ENCODE measurements at regions not wholly inside any gene's neighbourhood (a gene's known extent, or its start where the extent isn't known, plus 50 kb on each side); places are given as distances from the start of the nearest gene placed in this dataset.
"Not testable (repeated sequence)": the region's sequence is repeated elsewhere in the genome, so short reads cannot be mapped to it uniquely, and the experiment has no call there.

DNA sequence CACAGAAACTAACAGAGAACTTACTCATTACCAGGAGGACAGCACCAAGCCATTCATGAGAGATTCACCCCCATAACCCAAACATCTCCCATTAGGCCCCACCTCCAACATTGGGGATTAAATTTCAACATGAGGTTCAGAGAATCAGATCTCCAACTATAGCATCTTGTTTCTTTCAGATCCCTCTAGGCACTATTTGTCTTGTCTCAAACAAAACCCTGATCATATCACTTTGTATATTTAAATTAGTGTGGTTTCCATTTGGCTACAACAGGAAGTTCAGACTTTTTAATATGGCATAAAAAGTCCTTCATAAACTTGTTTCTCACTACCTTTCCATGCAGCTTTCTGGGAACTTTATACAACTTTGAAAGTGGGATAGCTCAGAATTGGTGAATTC is 699.0 kb upstream of the MIR17HG start:
- DNase-seq (ENCODE audit: extremely low read depth, low read depth), result no peak
- TF ChIP-seq, protein P1, sequence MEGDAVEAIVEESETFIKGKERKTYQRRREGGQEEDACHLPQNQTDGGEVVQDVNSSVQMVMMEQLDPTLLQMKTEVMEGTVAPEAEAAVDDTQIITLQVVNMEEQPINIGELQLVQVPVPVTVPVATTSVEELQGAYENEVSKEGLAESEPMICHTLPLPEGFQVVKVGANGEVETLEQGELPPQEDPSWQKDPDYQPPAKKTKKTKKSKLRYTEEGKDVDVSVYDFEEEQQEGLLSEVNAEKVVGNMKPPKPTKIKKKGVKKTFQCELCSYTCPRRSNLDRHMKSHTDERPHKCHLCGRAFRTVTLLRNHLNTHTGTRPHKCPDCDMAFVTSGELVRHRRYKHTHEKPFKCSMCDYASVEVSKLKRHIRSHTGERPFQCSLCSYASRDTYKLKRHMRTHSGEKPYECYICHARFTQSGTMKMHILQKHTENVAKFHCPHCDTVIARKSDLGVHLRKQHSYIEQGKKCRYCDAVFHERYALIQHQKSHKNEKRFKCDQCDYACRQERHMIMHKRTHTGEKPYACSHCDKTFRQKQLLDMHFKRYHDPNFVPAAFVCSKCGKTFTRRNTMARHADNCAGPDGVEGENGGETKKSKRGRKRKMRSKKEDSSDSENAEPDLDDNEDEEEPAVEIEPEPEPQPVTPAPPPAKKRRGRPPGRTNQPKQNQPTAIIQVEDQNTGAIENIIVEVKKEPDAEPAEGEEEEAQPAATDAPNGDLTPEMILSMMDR (IDR thresholded peaks at IDR 0.05; ENCODE audit: low read depth, low read length), result no peak

DNA sequence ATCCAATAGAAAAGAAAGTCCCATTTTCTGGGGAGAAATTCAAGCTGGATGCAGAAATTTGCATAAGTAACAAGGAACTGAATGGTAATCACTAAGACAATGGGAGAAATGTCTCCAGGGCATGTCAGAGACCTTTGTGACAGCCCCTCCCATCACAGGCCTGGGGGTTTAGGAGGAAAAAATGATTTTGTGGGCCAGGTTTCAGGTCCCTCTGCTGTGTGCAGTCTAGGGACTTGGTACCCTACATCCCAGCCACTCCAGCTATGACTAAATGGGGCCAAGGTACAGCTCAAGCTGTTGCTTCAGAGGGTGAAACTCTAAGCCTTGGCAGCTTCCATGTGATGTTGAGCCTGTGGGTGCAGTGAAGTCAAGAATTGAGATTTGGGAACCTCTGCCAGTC is 695.5 kb upstream of the MIR17HG start:
- TF ChIP-seq, protein P1 (IDR thresholded peaks at IDR 0.05; ENCODE audit: low read depth, low read length), result no peak
- DNase-seq (ENCODE audit: extremely low read depth, low read depth), result no peak

DNA sequence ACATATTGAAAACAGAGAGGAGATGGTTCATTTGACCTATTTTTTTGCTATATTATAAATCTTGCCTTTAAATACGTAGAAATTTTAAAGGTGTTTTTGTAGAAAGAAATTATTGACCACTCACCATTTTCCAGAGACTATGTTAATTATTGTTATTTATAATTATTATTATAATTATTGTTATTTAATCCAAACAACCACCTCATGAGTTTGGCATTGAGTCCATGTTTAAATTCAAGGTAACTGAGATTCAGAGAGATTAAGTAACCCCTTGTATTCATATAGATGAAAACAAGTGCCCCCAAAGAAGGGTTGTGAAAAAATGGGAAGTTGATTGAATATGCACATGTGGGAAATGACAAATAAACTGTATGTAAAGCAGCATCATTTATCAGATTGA is 692.5 kb upstream of the MIR17HG start:
- DNase-seq (ENCODE audit: extremely low read depth, low read depth), result no peak
- TF ChIP-seq, protein P1 (IDR thresholded peaks at IDR 0.05; ENCODE audit: low read depth, low read length), result no peak

DNA sequence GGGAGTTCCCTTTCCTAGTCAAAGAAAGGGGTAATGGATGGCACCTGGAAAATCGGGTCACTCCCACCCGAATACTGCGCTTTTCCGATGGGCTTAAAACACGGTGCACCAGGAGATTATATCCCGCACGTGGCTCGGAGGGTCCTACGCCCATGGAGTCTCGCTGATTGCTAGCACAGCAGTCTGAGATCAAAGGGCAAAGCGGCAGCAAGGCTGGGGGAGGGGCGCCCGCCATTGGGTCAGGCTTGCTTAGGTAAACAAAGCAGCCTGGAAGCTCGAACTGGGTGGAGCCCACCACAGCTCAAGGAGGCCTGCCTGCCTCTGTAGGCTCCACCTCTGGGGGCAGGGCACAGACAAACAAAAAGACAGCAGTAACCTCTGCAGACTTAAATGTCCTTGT is 683.3 kb upstream of the MIR17HG start:
- not testable (repeated sequence) for DNase-seq (ENCODE audit: extremely low read depth, low read depth)

DNA sequence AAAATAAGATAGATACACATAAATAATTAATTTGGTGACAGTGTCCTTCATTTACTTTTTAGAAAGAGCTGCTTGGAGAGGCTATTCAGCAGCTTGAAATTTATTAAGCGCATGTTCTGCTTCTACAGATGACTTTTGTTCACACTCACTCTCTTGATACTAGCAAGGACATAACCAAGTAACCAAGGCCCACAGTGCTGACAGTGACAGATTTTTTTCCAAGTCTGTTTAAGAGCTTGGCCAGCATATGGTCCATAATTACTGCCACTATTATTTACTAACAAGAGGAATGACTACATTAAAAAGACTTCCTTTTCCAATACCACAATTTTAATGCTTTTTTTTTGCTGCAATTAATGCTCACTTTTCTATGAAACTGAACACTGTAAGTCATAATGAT is 673.7 kb upstream of the MIR17HG start:
- TF ChIP-seq, protein P1 (IDR thresholded peaks at IDR 0.05; ENCODE audit: low read depth, low read length), result no peak
- DNase-seq (ENCODE audit: extremely low read depth, low read depth), result no peak

DNA sequence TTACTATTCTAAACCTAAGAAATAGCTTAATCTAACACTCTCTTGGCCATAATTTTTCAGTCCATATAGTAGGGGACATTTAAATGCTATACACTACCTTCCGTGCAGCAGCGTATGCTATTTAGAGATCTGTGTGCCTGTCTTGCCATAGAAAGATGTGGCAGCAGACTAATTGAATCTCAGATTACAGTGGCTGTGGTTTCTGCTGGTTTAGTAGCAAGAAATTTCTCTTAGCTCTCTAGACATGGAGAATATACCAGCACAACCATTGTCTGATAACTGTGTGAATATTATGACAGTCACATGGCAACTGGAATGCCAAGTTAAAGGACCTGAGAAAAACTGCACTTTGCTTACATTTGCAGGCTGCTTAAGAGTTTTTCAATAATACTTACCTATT is 672.4 kb upstream of the MIR17HG start:
- DNase-seq (ENCODE audit: extremely low read depth, low read depth), result no peak
- TF ChIP-seq, protein P1 (IDR thresholded peaks at IDR 0.05; ENCODE audit: low read depth, low read length), result no peak

DNA sequence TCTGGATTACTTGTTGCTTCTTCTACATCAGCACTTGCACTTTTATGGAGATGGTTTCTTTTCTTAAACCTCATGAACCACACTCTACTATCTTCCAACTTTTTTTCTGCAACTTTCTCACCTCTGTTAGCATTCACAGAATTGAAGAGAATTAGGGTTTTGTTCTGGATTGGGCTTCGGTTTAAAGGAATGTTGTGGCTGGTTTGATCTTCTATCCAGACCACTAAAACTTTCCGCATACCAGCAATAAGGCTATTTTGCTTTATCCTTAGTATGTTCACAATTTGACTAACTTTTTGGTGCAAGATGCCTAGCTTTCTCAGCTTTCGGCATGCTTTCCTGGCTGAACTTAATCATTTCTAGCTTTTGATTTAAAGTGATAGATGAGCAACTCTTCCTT is 666.7 kb upstream of the MIR17HG start:
- TF ChIP-seq, protein P1 (IDR thresholded peaks at IDR 0.05; ENCODE audit: low read depth, low read length), result no peak
- no peak for DNase-seq (ENCODE audit: extremely low read depth, low read depth)

DNA sequence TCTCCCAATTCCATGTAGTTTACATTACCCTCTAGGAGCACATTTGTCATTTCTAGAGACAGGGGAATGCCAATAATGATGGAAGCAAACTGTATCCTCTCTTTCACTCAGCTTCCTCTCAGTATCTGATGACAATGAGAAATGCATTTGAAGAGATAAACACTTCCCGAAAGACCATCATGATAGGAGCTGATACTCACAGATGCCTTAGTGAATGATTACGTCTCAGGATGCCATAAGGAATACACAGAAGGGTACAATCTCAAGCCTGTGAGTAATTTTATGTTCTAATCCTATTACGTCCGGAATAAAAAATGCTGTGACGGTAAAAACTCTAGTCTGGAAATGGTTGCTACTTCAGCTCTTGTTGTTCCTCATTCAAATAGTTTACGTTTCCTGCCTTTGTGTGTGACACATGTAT is 663.8 kb upstream of the MIR17HG start:
- no peak for DNase-seq (ENCODE audit: extremely low read depth, low read depth)
- TF ChIP-seq, protein P1 (IDR thresholded peaks at IDR 0.05; ENCODE audit: low read depth, low read length), result no peak

All from AG09319 (cell line).